Neural progenitor cell (in vitro differentiated cells): ENCODE measurements at regions not wholly inside any gene's neighbourhood (a gene's known extent, or its start where the extent isn't known, plus 50 kb on each side); places are given as distances from the start of the nearest gene placed in this dataset.

Experiments used
- CTCF ChIP-seq: fragments of 200-600 bp; sonication (generic); IDR thresholded peaks from 2 replicates; pipeline ENCODE4 v1.5.1; 2017; ENCODE audit warnings: antibody characterized with exemption, mild to moderate bottlenecking
- EZH2 ChIP-seq: fragments of 200-600 bp; sonication (generic); IDR thresholded peaks from 2 replicates; pipeline ENCODE4 v1.6.1; 2017; ENCODE audit warnings: antibody characterized with exemption, mild to moderate bottlenecking, moderate library complexity

GRCh38 chr7:34361663-34362250 lies 296.3 kb upstream of the NPSR1 start:
- no peak for TF ChIP-seq CTCF
- TF ChIP-seq EZH2: no peak
